OCI-LY7 (cell line): ENCODE measurements at regions not wholly inside any gene's neighbourhood (a gene's known extent, or its start where the extent isn't known, plus 50 kb on each side); places are given as distances from the start of the nearest gene placed in this dataset.

ENCODE experiments used
- BruUV-seq: library from RNA; stranded (reverse); fragments of 400-500 nt; replicated peaks from 2 replicates; lab custom pipeline; 2021; lab: Mats Ljungman, UMichigan
- CTCF ChIA-PET: fragments of 300-600 bp; sonication (Branson Sonifier 250); formaldehyde crosslinking; loops from one replicate; lab custom pipeline; 2022; ENCODE audit warnings: antibody characterized with exemption; ENCODE audit not compliant: unreplicated experiment; lab: Charles Lee
- POLR2A ChIA-PET: fragments of 300-600 bp; sonication (Branson Sonifier 250); formaldehyde crosslinking; loops from one replicate; lab custom pipeline; 2022; ENCODE audit warnings: antibody characterized with exemption; lab: Charles Lee
- DNase-seq: peaks from one replicate; pipeline ENCODE4 v3.0.0-alpha.2; 2015; ENCODE audit warnings: low spot score
- H2AFZ ChIP-seq: fragments of 200-600 bp; sonication (generic), shearing (Covaris generic); 2 replicates; pipeline ENCODE4 v1.6.1; 2014; ENCODE audit warnings: mild to moderate bottlenecking, antibody characterized with exemption, low read length, moderate library complexity
- H3K27ac ChIP-seq: fragments of 200-600 bp; sonication (generic); 2 replicates; pipeline ENCODE4 v1.5.1; 2014; ENCODE audit warnings: mixed run types, low read depth, mild to moderate bottlenecking, moderate library complexity, low read length, inconsistent platforms; ENCODE audit not compliant: poor library complexity, severe bottlenecking
- H3K36me3 ChIP-seq: fragments of 200-600 bp; sonication (generic); 2 replicates; pipeline ENCODE4 v1.6.1; 2014; ENCODE audit warnings: mild to moderate bottlenecking, antibody characterized with exemption, low read length, moderate library complexity, mixed read lengths; ENCODE audit not compliant: insufficient read depth
- H3K4me1 ChIP-seq: fragments of 200-600 bp; sonication (generic); 2 replicates; pipeline ENCODE4 v1.5.1; 2014; ENCODE audit warnings: mild to moderate bottlenecking, low read length; ENCODE audit not compliant: insufficient read depth, poor library complexity, severe bottlenecking
- H3K4me2 ChIP-seq: fragments of 200-600 bp; sonication (generic); 2 replicates; pipeline ENCODE4 v1.6.1; 2014; ENCODE audit warnings: mild to moderate bottlenecking, low read length
- H3K4me3 ChIP-seq: fragments of 200-600 bp; sonication (generic); 2 replicates; pipeline ENCODE4 v1.5.1; 2014; ENCODE audit warnings: mild to moderate bottlenecking, low read depth, low read length; ENCODE audit not compliant: poor library complexity, severe bottlenecking
- H3K79me2 ChIP-seq: fragments of 200-600 bp; sonication (generic); 2 replicates; pipeline ENCODE4 v1.6.1; 2016; ENCODE audit warnings: low read depth, mild to moderate bottlenecking, low read length, moderate library complexity, mixed read lengths; ENCODE audit not compliant: insufficient read depth
- H3K9me2 ChIP-seq: fragments of 200-600 bp; sonication (generic); 2 replicates; pipeline ENCODE4 v1.6.1; 2016; ENCODE audit warnings: mild to moderate bottlenecking, low read length, mixed read lengths; ENCODE audit not compliant: insufficient read depth
- H3K9me3 ChIP-seq: fragments of 200-600 bp; sonication (generic); 2 replicates; pipeline ENCODE4 v1.6.1; 2014; ENCODE audit warnings: mild to moderate bottlenecking, mixed run types, low read length, mixed read lengths
- H4K20me1 ChIP-seq: fragments of 200-600 bp; sonication (generic); 2 replicates; pipeline ENCODE4 v1.6.1; 2014; ENCODE audit warnings: mild to moderate bottlenecking, antibody characterized with exemption, low read length, moderate library complexity, mixed read lengths; ENCODE audit not compliant: insufficient read depth
- EZH2phosphoT487 ChIP-seq: fragments of 200-600 bp; sonication (generic); IDR thresholded peaks from 2 replicates; pipeline ENCODE4 v1.6.1; 2018; ENCODE audit warnings: low read depth, borderline replicate concordance, mild to moderate bottlenecking, mixed run types, antibody characterized with exemption, low read length, moderate library complexity, mixed read lengths
- intact Hi-C: fragments of 100-400 bp; cut with micrococcal nuclease; formaldehyde crosslinking; loops from one replicate; pipeline ENCODE4 v1.10.0; 2022; ENCODE audit not compliant: unreplicated experiment
- TF ChIP-seq, protein P1 (sequence below): fragments of 200-600 bp; sonication (generic); conservative IDR thresholded peaks from 2 replicates; pipeline ENCODE4 v1.5.1; 2014; ENCODE audit warnings: mild to moderate bottlenecking, antibody characterized with exemption, low read length, moderate library complexity, mixed read lengths

DNA sequence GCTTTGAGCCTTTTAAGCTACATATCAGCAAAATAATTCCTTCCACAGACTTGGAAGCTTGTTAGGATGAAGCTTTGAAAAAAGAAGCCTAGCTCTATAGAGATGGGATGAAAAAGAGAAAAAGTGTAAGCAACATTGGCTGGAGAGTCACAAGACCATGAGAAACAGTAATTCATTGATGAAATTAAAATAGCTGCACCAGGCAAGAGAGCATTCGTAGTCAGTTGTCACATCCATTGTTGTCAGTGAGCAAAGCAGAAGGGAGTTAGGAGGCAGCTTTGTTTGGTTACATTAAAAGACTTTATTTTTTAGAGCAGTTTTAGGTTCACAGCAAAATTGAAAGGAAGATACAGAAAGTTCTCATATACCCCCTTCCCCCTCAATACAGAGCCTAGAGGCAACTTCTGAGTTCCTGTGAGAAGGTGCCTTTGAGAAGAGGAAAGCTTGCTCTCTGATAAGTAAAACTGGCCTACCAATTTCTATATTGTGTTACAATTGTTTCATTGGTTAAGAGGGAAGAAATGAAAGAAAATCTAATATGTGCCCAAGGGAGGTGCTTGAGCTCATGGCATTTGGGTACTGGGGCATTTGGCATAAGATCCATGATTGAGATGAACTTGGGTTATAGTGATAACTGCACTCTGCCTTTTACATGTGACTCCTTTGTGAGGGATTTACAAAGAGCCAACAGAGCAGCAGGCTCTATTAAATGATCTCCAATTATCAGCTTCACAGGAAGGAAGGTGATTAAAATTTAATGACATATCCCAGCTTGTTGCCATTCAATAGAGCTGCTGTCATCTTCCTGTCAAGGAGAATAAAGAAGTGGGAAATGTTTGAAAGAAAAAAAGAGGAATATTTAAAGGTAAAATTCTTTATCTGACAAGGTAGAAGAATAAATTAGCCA lies 361.3 kb upstream of the TMTC1 start:
- Histone ChIP-seq H3K4me1 (no peaks in the 10 kb centered on the region), H3K4me3 (no peak overlapping the region), H3K79me2 (no peaks in the 10 kb centered on the region), H3K4me2 (no peak overlapping the region), H4K20me1 (no peaks in the 10 kb centered on the region), H2AFZ (no peak overlapping the region), H3K36me3 (no peaks in the 10 kb centered on the region), H3K9me3 (no peaks in the 10 kb centered on the region), H3K27ac (no peak overlapping the region), H3K9me2 (no peaks in the 10 kb centered on the region)
- POLR2A ChIA-PET, result interaction anchor here (0.6 to 1.1 kb wide), 2 partner anchors 9 to 15 kb away, joined by 3 to 4 read pairs; no protein-coding TSS in a partner anchor
- no peak for DNase-seq
- no TSS peak for BruUV-seq
- CTCF ChIA-PET, result no interaction called here
- TF ChIP-seq, protein P1, sequence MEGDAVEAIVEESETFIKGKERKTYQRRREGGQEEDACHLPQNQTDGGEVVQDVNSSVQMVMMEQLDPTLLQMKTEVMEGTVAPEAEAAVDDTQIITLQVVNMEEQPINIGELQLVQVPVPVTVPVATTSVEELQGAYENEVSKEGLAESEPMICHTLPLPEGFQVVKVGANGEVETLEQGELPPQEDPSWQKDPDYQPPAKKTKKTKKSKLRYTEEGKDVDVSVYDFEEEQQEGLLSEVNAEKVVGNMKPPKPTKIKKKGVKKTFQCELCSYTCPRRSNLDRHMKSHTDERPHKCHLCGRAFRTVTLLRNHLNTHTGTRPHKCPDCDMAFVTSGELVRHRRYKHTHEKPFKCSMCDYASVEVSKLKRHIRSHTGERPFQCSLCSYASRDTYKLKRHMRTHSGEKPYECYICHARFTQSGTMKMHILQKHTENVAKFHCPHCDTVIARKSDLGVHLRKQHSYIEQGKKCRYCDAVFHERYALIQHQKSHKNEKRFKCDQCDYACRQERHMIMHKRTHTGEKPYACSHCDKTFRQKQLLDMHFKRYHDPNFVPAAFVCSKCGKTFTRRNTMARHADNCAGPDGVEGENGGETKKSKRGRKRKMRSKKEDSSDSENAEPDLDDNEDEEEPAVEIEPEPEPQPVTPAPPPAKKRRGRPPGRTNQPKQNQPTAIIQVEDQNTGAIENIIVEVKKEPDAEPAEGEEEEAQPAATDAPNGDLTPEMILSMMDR, result no peak
- TF ChIP-seq EZH2phosphoT487, result no peak
- intact Hi-C loops, result no loop called here

DNA sequence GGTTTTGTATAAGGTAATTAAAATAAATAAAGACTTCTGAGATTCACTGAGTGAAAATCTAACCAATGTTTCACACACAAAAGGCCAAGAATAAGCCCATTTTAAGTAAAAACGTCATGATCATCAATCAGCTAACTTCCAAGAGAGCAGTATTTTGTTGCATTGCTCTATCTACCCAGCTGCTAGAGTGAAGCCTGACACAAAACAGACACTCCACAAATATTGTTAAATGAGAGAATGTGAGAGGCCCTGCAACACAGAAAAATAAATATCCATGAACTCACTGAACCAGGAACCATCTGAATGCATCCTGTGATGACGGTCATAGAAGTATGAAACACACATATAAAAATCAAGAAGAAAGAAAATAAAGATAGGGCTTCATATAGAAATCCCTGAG lies 358.6 kb upstream of the TMTC1 start:
- H3K27ac ChIP-seq, result no peak overlapping the region
- no peaks in the 10 kb centered on the region for H3K36me3 ChIP-seq
- H3K79me2 ChIP-seq, result no peaks in the 10 kb centered on the region
- no peak overlapping the region for H3K4me3 ChIP-seq
- no peak for DNase-seq
- BruUV-seq, result no TSS peak
- CTCF ChIA-PET, result no interaction called here
- intact Hi-C loops, result no loop called here
- TF ChIP-seq EZH2phosphoT487, result no peak
- TF ChIP-seq, protein P1, result no peak
- no peaks in the 10 kb centered on the region for H3K9me2 ChIP-seq
- no peaks in the 10 kb centered on the region for H3K4me1 ChIP-seq
- POLR2A ChIA-PET, result no interaction called here
- no peaks in the 10 kb centered on the region for H4K20me1 ChIP-seq
- H3K9me3 ChIP-seq, result no peaks in the 10 kb centered on the region
- H3K4me2 ChIP-seq, result no peak overlapping the region
- H2AFZ ChIP-seq, result no peak overlapping the region

- no peaks in the 10 kb centered on the region for H3K79me2 ChIP-seq
- no peak overlapping the region for H3K4me2 ChIP-seq
- H4K20me1 ChIP-seq, result no peaks in the 10 kb centered on the region
- H3K27ac ChIP-seq, result no peak overlapping the region
- no peaks in the 10 kb centered on the region for H3K9me2 ChIP-seq
- no peak overlapping the region for H3K4me3 ChIP-seq
- DNase-seq, result no peak
- no peak for TF ChIP-seq EZH2phosphoT487
- TF ChIP-seq, protein P1, result no peak
- BruUV-seq, result no TSS peak
- intact Hi-C loops, result no loop called here
- no peak overlapping the region for H2AFZ ChIP-seq
- no peaks in the 10 kb centered on the region for H3K4me1 ChIP-seq
- POLR2A ChIA-PET, result no interaction called here
- no peaks in the 10 kb centered on the region for H3K9me3 ChIP-seq
- CTCF ChIA-PET, result no interaction called here
- no peaks in the 10 kb centered on the region for H3K36me3 ChIP-seq
These were observed 354.7 kb upstream of the TMTC1 start for GRCh38 chr12:30138483-30138882.
